ENCODE measurements at regions not wholly inside any gene's neighbourhood (a gene's known extent, or its start where the extent isn't known, plus 50 kb on each side); places are given as distances from the start of the nearest gene placed in this dataset.

DNA sequence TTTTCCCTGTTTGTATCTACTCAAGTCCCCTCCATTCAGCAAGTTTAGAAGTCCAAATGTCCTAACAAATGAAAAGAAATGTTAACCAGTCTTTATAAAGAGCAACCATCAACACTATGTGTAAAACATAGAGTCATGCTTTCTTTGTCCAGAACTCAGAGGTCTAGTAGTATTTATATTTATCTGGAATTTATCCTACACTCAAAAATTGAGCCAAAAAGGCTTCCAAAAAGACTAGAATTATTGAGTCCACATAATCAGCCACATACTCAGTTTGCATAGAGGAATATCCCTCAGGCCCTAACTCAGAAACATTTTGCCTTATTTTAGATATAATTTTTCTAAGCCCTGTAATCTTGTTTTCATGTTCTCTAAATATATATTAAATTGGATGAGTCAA, 455.0 kb downstream of the COL12A1 start:
- no peaks in the 10 kb centered on the region for H3K27me3 ChIP-seq
- H3K4me1 ChIP-seq = peaks cover 0 to 14% (median 2%) of the 10 kb centered on the region in 4 donors
- intact Hi-C loops (cut with DNase I; ENCODE audit: low total_unique reads) = loop anchor here (10.0 kb wide), 1 partner anchor 454 kb away; the partner anchor contains the start of gene COL12A1
- TF ChIP-seq, protein P1, sequence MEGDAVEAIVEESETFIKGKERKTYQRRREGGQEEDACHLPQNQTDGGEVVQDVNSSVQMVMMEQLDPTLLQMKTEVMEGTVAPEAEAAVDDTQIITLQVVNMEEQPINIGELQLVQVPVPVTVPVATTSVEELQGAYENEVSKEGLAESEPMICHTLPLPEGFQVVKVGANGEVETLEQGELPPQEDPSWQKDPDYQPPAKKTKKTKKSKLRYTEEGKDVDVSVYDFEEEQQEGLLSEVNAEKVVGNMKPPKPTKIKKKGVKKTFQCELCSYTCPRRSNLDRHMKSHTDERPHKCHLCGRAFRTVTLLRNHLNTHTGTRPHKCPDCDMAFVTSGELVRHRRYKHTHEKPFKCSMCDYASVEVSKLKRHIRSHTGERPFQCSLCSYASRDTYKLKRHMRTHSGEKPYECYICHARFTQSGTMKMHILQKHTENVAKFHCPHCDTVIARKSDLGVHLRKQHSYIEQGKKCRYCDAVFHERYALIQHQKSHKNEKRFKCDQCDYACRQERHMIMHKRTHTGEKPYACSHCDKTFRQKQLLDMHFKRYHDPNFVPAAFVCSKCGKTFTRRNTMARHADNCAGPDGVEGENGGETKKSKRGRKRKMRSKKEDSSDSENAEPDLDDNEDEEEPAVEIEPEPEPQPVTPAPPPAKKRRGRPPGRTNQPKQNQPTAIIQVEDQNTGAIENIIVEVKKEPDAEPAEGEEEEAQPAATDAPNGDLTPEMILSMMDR (IDR thresholded peaks at IDR 0.05) = no peak
- DNase-seq = no peak
- H3K27ac ChIP-seq = no peak overlapping the region
- no peaks in the 10 kb centered on the region for H3K36me3 ChIP-seq
- no peak overlapping the region for H3K4me3 ChIP-seq
- H3K9me3 ChIP-seq = no peaks in the 10 kb centered on the region

DNA sequence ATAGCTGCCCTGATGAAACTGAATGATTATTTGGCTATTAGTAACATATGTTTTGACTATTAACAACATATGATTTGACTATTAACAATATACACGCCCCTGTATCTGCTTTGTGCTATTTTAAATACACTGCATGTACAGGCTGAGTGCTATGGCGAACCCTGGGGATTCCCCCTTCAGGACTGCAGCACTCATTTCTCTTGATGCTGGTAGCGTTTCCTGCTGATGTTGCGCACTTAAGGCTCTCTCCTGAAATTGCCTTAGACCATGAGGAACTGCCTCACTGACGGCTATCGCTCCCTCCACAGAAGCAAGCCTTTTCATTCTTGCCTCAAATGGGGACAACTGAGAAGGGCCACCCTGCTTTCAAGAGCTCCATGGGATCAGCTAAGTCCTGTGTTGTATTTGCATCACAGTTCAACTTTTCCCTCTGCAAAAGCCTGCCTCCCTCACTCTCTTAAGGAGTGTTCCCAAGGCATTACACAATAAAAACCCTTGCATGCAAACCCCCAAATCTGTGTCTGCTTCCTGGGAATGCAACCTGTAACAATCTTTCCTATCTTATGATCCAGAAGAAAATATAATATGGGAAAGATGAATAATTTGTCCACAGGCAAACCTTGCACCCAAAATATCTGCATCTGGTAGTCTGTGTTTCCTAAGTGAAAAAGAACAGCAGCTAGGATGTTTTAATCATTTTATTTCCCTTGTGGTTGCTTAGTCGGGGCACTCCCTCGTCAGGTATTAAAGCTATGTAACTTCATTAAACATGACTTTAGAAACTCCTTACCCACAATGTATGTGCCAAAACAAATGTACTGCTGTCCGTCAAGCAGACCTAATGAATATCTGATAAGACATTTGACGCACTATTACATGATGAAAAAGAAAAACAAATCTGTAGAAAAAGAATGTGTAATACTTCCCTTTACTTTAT, 456.4 kb downstream of the COL12A1 start:
- Histone ChIP-seq H3K9me3 (no peaks in the 10 kb centered on the region), H3K4me1 (peaks cover 0 to 14% (median 2%) of the 10 kb centered on the region in 4 donors), H3K27me3 (no peaks in the 10 kb centered on the region), H3K4me3 (no peak overlapping the region), H3K36me3 (no peaks in the 10 kb centered on the region), H3K27ac (no peak overlapping the region)
- intact Hi-C loops (cut with DNase I; ENCODE audit: low total_unique reads) = loop anchor here (10.0 kb wide), 1 partner anchor 455 kb away; the partner anchor contains the start of gene COL12A1
- no peak for DNase-seq
- TF ChIP-seq, protein P1 (IDR thresholded peaks at IDR 0.05) = no peak

DNA sequence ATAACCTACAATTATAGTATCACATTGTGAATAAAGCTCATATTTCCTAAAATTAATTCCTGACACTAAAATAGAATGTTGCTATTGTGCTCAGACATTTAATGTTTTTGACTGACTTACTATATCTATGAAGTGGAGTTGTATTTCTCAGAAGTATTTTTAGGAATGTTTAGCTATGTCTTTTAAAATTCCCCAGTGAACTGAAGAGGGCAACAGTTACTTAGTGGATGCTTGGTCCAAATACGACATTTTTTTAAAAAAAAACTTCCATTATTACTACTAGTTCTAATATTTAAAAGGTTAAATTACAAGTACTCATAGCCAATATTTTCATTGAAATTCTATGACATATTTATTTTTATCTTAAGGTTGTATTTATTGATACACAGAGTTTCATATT, 460.2 kb downstream of the COL12A1 start:
- no peak overlapping the region for H3K4me3 ChIP-seq
- intact Hi-C loops (cut with DNase I; ENCODE audit: low total_unique reads) = no loop called here
- no peak overlapping the region for H3K27ac ChIP-seq
- H3K27me3 ChIP-seq = no peaks in the 10 kb centered on the region
- DNase-seq = no peak
- TF ChIP-seq, protein P1 (IDR thresholded peaks at IDR 0.05) = no peak
- peaks cover 0 to 14% (median 2%) of the 10 kb centered on the region in 4 donors for H3K4me1 ChIP-seq
- H3K36me3 ChIP-seq = no peaks in the 10 kb centered on the region
- H3K9me3 ChIP-seq = no peaks in the 10 kb centered on the region

DNA sequence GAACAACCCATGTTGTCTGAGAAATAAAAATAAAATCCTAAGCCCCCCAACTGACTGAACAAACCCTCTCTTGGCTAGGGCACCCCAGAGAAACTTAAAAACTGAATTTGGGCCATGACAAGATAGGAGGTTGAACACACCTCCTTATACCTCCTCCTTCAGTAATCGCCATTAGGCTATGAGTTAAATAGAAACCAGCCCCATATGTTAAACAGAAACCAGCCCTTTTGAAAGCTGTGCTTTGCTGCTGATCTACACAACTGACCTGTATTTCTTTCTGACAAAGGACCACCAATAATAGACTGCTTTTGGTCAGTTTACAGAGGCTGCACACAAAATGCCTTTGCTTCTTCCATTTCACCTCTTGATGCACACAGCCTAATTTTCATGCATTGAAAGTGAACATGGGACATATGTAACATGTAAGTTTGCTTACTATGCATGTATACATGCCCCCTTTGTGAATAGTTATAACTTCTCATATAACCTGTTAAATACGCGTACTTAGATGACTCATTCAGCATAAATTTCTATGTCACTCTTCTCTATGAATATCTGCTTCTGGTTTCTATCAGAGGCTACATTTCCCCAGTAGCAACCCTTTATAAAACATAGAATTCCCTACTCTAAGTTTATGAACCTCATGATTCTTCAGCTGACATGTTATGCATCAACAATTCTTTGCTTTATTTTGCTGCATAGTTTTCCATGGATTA, 462.9 kb downstream of the COL12A1 start:
- TF ChIP-seq, protein P1 (IDR thresholded peaks at IDR 0.05) = no peak
- Histone ChIP-seq H3K27me3 (no peaks in the 10 kb centered on the region), H3K4me1 (no peaks in the 10 kb centered on the region), H3K27ac (no peak overlapping the region), H3K4me3 (no peak overlapping the region), H3K9me3 (no peaks in the 10 kb centered on the region), H3K36me3 (no peaks in the 10 kb centered on the region)
- intact Hi-C loops (cut with DNase I; ENCODE audit: low total_unique reads) = no loop called here
- DNase-seq = no peak

DNA sequence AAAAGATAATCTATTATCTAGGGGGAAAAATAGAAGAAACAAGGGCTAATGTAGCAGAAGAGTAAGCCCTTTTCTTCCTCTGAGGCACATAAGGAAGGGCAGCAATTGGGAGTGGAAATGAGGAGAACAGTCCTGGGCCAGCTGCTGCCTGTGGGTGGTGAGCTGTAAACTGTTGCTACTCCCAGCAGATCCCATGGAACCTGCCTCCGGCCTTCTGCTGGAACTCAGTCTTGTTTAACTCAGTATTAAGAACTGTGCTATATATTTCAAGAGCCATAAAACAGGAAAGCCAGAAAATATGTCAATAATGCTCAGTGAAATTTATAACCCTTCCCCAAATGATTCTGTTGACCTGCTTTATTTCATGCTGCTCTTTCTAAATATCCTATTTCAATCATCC, 464.2 kb downstream of the COL12A1 start:
- no peak for DNase-seq
- no peaks in the 10 kb centered on the region for H3K9me3 ChIP-seq
- TF ChIP-seq, protein P1 (IDR thresholded peaks at IDR 0.05) = no peak
- no peaks in the 10 kb centered on the region for H3K4me1 ChIP-seq
- no peaks in the 10 kb centered on the region for H3K36me3 ChIP-seq
- intact Hi-C loops (cut with DNase I; ENCODE audit: low total_unique reads) = no loop called here
- no peak overlapping the region for H3K4me3 ChIP-seq
- no peaks in the 10 kb centered on the region for H3K27me3 ChIP-seq
- no peak overlapping the region for H3K27ac ChIP-seq
